Loucy (cell line): ENCODE measurements at regions not wholly inside any gene's neighbourhood (a gene's known extent, or its start where the extent isn't known, plus 50 kb on each side); places are given as distances from the start of the nearest gene placed in this dataset.

ENCODE experiments used
- EZH2phosphoT487 ChIP-seq: fragments of 200-600 bp; IDR thresholded peaks from 2 replicates; pipeline ENCODE4 v1.6.1; 2018; ENCODE audit warnings: antibody characterized with exemption, mild to moderate bottlenecking, moderate library complexity, borderline replicate concordance
- TF ChIP-seq, protein P1 (sequence below): fragments of 200-600 bp; sonication (generic); conservative IDR thresholded peaks from 2 replicates; pipeline ENCODE4 v1.5.1; 2014; ENCODE audit warnings: mild to moderate bottlenecking, antibody characterized with exemption, low read length

DNA sequence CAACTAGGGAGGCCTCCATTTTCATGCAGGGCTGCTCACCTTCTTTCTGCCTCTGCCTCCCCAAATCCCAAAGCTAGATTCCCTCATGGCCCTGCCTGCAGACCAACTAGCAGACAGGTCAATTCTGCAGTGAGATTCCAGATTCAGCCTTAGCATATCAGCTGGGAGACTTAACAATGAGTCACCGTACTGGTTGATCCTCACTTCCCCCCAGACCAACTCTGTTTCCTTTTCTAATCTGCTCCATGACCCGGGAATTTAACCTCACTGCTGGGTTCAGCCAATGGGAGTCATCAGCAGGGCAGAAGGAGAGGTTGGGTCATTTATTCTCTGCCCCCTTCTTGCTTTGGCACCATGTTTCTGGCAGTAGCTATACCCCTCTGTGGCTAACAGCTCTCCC is 140.6 kb upstream of the GRIK3 start:
- no peak for TF ChIP-seq EZH2phosphoT487
- TF ChIP-seq, protein P1, sequence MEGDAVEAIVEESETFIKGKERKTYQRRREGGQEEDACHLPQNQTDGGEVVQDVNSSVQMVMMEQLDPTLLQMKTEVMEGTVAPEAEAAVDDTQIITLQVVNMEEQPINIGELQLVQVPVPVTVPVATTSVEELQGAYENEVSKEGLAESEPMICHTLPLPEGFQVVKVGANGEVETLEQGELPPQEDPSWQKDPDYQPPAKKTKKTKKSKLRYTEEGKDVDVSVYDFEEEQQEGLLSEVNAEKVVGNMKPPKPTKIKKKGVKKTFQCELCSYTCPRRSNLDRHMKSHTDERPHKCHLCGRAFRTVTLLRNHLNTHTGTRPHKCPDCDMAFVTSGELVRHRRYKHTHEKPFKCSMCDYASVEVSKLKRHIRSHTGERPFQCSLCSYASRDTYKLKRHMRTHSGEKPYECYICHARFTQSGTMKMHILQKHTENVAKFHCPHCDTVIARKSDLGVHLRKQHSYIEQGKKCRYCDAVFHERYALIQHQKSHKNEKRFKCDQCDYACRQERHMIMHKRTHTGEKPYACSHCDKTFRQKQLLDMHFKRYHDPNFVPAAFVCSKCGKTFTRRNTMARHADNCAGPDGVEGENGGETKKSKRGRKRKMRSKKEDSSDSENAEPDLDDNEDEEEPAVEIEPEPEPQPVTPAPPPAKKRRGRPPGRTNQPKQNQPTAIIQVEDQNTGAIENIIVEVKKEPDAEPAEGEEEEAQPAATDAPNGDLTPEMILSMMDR = no peak
